ENCODE measurements at regions not wholly inside any gene's neighbourhood (a gene's known extent, or its start where the extent isn't known, plus 50 kb on each side); places are given as distances from the start of the nearest gene placed in this dataset.

- Histone ChIP-seq H3K4me3 (replicated peaks in 1 of 3; ENCODE audit: insufficient read depth in 1 of 3, low read depth in 1 of 3, low read length in 3 of 3) (no peak overlapping the region), H3K79me2 (ENCODE audit: control insufficient read depth, insufficient read depth, low read length) (no peaks in the 10 kb centered on the region), H2AFZ (ENCODE audit: low read depth, low read length) (no peak overlapping the region), H3K27me3 (ENCODE audit: control insufficient read depth in 2 of 2, insufficient read depth in 2 of 2, low read length in 2 of 2) (peaks cover 3 to 5% of the 10 kb centered on the region in 2 experiments), H3K4me1 (ENCODE audit: control insufficient read depth, extremely low read depth, insufficient read depth, low read length) (no peaks in the 10 kb centered on the region), H3K9ac (replicated peaks; ENCODE audit: extremely low read depth, insufficient read depth, low read length) (no peak overlapping the region), H4K20me1 (replicated peaks; ENCODE audit: control insufficient read depth, extremely low read depth, insufficient read depth, low read length) (no peaks in the 10 kb centered on the region), H3K4me2 (ENCODE audit: insufficient read depth, low read length) (no peak overlapping the region), H3K27ac (ENCODE audit: insufficient read depth, low read depth, low read length) (no peak overlapping the region), H3K9me3 (replicated peaks; ENCODE audit: control insufficient read depth, insufficient read depth, low read length) (no peaks in the 10 kb centered on the region), H3K9me1 (replicated peaks; ENCODE audit: control insufficient read depth, extremely low read depth, insufficient read depth, low read length) (no peaks in the 10 kb centered on the region), H3K36me3 (ENCODE audit: control insufficient read depth in 2 of 2, extremely low read depth in 1 of 2, insufficient read depth in 2 of 2, low read length in 2 of 2) (no peaks in the 10 kb centered on the region)
- intact Hi-C loops (cut with micrococcal nuclease) (no loop called here), dilution Hi-C loops (cut with MboI; ENCODE audit: extremely low pct_ligation_motif_present, low sequenced_read_pairs) (no loop called here)
- TF ChIP-seq POLR2A (IDR thresholded peaks at IDR 0.05; ENCODE audit: low read depth, low read length) (no peak), MYC (IDR thresholded peaks at IDR 0.05; ENCODE audit: low read depth, low read length) (no peak), EZH2 (IDR thresholded peaks at IDR 0.05; ENCODE audit: borderline replicate concordance, low read depth, low read length, severe bottlenecking) (no peak), MAX (IDR thresholded peaks at IDR 0.05; ENCODE audit: insufficient read depth, insufficient read length) (no peak), CTCF (IDR thresholded peaks at IDR 0.05; ENCODE audit: extremely low read depth in 1 of 2, insufficient read depth in 1 of 2, low read depth in 1 of 2, low read length in 2 of 2) (no peak), JUN (IDR thresholded peaks at IDR 0.05; ENCODE audit: borderline replicate concordance, insufficient read depth, insufficient read length, low read depth) (no peak), FOS (IDR thresholded peaks at IDR 0.05; ENCODE audit: borderline replicate concordance, insufficient read depth, low read length) (no peak), POLR2AphosphoS5 (IDR thresholded peaks at IDR 0.05; ENCODE audit: insufficient read depth, low read depth, low read length) (no peak), GATA2 (IDR thresholded peaks at IDR 0.05; ENCODE audit: insufficient read depth, insufficient read length, low read depth, low read length) (no peak)
- DNase-seq (ENCODE audit: low read depth, low spot score) (no peak), FAIRE-seq (no peak)
- ChIA-PET POLR2A (no interaction called here), CTCF (interaction anchor here (1.2 to 1.9 kb wide), 2 partner anchors 19 to 39 kb away, joined by 3 to 5 read pairs; no protein-coding TSS in a partner anchor)
- no TSS peak for BruUV-seq (replicated peaks)
Observed at GRCh38 chr18:41647914-41648313, 307.1 kb upstream of the PIK3C3 start.

Measured in endothelial cell of umbilical vein (primary cell).